BLaER1 treated with 17β-estradiol and CSF1 and Interleukin-3, amounts not matched to agents 10 nM and 100 nM (cell line): ENCODE measurements at regions not wholly inside any gene's neighbourhood (a gene's known extent, or its start where the extent isn't known, plus 50 kb on each side); places are given as distances from the start of the nearest gene placed in this dataset.
A peak's percentile ranks its signal among the peaks of the same experiment; 100 is the strongest.

Source experiments
- H3K27ac ChIP-seq, 11 experiments: shearing (Covaris generic); formaldehyde crosslinking; 2 replicates each; pipeline ENCODE4 v1.8.1; 2022
- H3K27me3 ChIP-seq, 11 experiments: shearing (Covaris generic); formaldehyde crosslinking; 2 replicates each; pipeline ENCODE4 v1.8.1; 2022
- H3K36me3 ChIP-seq, 11 experiments: shearing (Covaris generic); formaldehyde crosslinking; 2 replicates each; pipeline ENCODE4 v1.8.1; 2022
- H3K4me1 ChIP-seq, 10 experiments: shearing (Covaris generic); formaldehyde crosslinking; 2 replicates each; pipeline ENCODE4 v1.8.1; 2022
- H3K4me2 ChIP-seq, 11 experiments: shearing (Covaris generic); formaldehyde crosslinking; 2 replicates each; pipeline ENCODE4 v1.8.1; 2022
- H3K4me3 ChIP-seq, 10 experiments: shearing (Covaris generic); formaldehyde crosslinking; 2 replicates each; pipeline ENCODE4 v1.8.1; 2022
- H3K9ac ChIP-seq, 11 experiments: shearing (Covaris generic); formaldehyde crosslinking; 2 replicates each; pipeline ENCODE4 v1.8.1; 2022
- H3K9me3 ChIP-seq, 11 experiments: shearing (Covaris generic); formaldehyde crosslinking; replicated peaks in 1 of 11; 2 replicates each; pipeline ENCODE4 v1.8.1; 2022
- H4K20me1 ChIP-seq, 11 experiments: shearing (Covaris generic); formaldehyde crosslinking; 2 replicates each; pipeline ENCODE4 v1.8.1; 2022
- Cebpa-rat ChIP-seq, 11 experiments: shearing (Covaris generic); IDR thresholded peaks; 2 replicates each; pipeline ENCODE4 v1.8.1; 2022

DNA sequence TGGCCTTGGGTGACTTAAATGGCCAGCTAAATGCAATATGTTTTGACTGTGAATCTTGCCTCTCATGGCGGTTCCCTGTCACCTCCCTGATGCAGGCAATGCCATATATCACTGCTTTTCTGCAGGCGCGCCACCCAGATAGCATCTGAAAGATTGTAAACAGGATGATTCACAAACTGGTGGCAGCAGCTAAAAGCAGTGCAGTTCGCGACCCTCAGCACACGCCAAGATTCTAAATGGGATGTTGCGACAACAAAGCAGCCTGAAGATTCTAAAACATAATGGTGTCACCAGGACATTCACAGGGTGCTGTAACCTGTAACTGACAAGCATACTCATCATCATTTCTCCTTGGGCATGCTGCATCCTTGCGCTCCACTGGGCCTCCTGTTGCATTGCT, 440.4 kb upstream of the CADM1 start:
- H3K4me3 ChIP-seq: no peak overlapping the region
- no peaks in the 10 kb centered on the region for H3K36me3 ChIP-seq
- no peaks in the 10 kb centered on the region; a peak in 1 of 22 replicates for H3K27me3 ChIP-seq
- no peak overlapping the region for H3K27ac ChIP-seq
- H3K9ac ChIP-seq: no peak overlapping the region
- H3K4me1 ChIP-seq: peaks cover 0 to 32% (median 2%) of the 10 kb centered on the region in 10 experiments; a peak in 9 of 20 replicates
- H3K9me3 ChIP-seq: 0 out of 22 replicates have a peak, but pooled peaks cover 0 to 5% (median 0%) of the 10 kb centered on the region in 11 experiments
- H4K20me1 ChIP-seq: no peaks in the 10 kb centered on the region
- peak overlapping the region in 1 of 11 experiments; percentile 15; a peak in 1 of 22 replicates for H3K4me2 ChIP-seq
- TF ChIP-seq Cebpa-rat (IDR thresholded peaks at IDR 0.05): no peak

DNA sequence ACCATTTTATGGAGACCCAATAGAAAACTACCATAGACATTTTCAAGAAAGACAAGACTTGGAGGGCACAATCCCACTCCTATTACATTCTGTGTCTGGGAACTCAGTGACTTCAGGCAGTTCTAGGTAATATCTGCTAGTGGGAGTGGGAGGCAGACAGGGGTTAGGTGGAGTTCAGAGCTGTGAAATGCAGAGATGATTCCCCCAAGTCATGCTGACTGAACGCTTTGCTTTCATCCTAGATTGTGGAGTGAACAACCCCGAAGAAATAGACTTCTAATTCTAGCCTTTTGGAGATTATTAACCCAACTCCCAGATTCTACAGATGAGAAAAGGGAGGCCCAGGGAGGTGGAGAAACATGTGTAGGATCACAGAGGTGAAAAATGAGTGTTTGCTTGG, 437.8 kb upstream of the CADM1 start:
- H4K20me1 ChIP-seq: no peaks in the 10 kb centered on the region
- H3K9me3 ChIP-seq: no peaks in the 10 kb centered on the region
- no peaks in the 10 kb centered on the region for H3K36me3 ChIP-seq
- H3K4me2 ChIP-seq: peak overlapping the region in 4 of 11 experiments; percentile 15 to 77 (median 60); a peak in 6 of 22 replicates
- H3K9ac ChIP-seq: peak overlapping the region in 3 of 11 experiments; percentile 7 to 62 (median 47); a peak in 4 of 22 replicates
- peaks cover 0 to 8% (median 0%) of the 10 kb centered on the region in 11 experiments; a peak in 2 of 22 replicates for H3K27me3 ChIP-seq
- peak overlapping the region in 4 of 11 experiments; percentile 53 to 80 (median 68); a peak in 7 of 22 replicates for H3K27ac ChIP-seq
- H3K4me3 ChIP-seq: no peak overlapping the region
- TF ChIP-seq Cebpa-rat (IDR thresholded peaks at IDR 0.05): no peak
- peaks cover 0 to 34% (median 2%) of the 10 kb centered on the region in 10 experiments; a peak in 9 of 20 replicates for H3K4me1 ChIP-seq

DNA sequence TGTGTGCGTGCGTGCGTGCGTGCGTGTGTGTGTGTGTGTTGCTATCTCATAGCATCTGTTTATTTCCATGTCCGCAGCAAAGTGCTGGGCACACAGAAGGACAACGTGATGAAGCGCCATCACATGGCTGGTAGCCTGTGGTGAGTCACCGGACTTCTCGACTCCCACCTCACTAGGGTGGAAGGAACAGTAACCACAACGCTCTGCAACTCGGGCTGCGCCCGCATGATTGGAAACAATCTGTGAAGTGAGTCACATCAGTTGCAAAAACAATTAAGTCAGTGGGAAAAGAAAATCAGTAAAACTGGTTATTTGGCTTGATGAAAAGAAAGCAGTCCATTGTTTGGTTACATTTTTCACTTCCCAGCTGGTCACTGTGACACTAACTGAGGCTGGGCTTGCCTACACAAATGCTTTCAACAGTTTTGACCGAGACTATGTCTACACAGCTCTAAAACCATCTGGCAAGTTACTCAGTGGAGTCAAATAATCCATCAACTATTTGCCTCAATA, 437.3 kb upstream of the CADM1 start:
- peak overlapping the region in 4 of 11 experiments; percentile 15 to 77 (median 60); a peak in 6 of 22 replicates for H3K4me2 ChIP-seq
- H3K4me3 ChIP-seq: no peak overlapping the region
- H3K27ac ChIP-seq: peak overlapping the region in 4 of 11 experiments; percentile 53 to 80 (median 68); a peak in 7 of 22 replicates
- peak overlapping the region in 3 of 11 experiments; percentile 7 to 62 (median 47); a peak in 4 of 22 replicates for H3K9ac ChIP-seq
- no peaks in the 10 kb centered on the region for H3K36me3 ChIP-seq
- H3K9me3 ChIP-seq: no peaks in the 10 kb centered on the region
- no peak; a peak in 1 of 22 replicates for TF ChIP-seq Cebpa-rat (IDR thresholded peaks at IDR 0.05)
- H3K4me1 ChIP-seq: peaks cover 0 to 34% (median 2%) of the 10 kb centered on the region in 10 experiments; a peak in 9 of 20 replicates
- H4K20me1 ChIP-seq: no peaks in the 10 kb centered on the region
- peaks cover 0 to 8% (median 0%) of the 10 kb centered on the region in 11 experiments; a peak in 2 of 22 replicates for H3K27me3 ChIP-seq

DNA sequence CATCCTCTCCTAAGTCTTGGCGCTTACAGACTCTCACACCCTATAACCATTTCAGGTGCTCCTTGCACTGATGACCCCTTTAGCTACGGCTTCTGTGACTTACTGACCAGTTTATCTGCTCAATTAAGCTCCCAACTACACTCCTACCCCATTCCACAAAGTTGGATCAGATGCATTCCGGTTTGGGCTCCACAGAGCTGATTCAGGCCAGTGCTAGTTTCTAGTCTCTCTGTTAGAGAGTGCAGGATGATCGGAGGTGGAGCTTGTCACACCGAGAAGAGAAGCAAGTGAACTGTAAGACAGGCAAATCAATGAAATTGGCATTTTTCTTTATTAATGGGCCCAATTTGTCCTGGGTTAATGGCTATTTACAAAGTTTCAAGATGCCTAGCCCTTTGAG, 436.8 kb upstream of the CADM1 start:
- no peak overlapping the region for H3K4me3 ChIP-seq
- peak overlapping the region in 4 of 11 experiments; percentile 15 to 77 (median 60); a peak in 6 of 22 replicates for H3K4me2 ChIP-seq
- H3K36me3 ChIP-seq: no peaks in the 10 kb centered on the region
- H3K27ac ChIP-seq: peak overlapping the region in 4 of 11 experiments; percentile 3 to 75 (median 47); a peak in 6 of 22 replicates
- peak overlapping the region in 1 of 11 experiments; percentile 16; a peak in 1 of 22 replicates for H3K9ac ChIP-seq
- no peak for TF ChIP-seq Cebpa-rat (IDR thresholded peaks at IDR 0.05)
- no peaks in the 10 kb centered on the region for H4K20me1 ChIP-seq
- peaks cover 0 to 34% (median 2%) of the 10 kb centered on the region in 10 experiments; a peak in 9 of 20 replicates for H3K4me1 ChIP-seq
- no peaks in the 10 kb centered on the region for H3K9me3 ChIP-seq
- H3K27me3 ChIP-seq: peaks cover 0 to 8% (median 0%) of the 10 kb centered on the region in 11 experiments; a peak in 2 of 22 replicates

GRCh38 chr11:115939731-115940421, 435.7 kb upstream of the CADM1 start:
- Histone ChIP-seq H3K4me1 (peaks cover 0 to 34% (median 2%) of the 10 kb centered on the region in 10 experiments; a peak in 9 of 20 replicates), H4K20me1 (no peaks in the 10 kb centered on the region), H3K9ac (no peak overlapping the region), H3K27me3 (peaks cover 0 to 8% (median 0%) of the 10 kb centered on the region in 11 experiments; a peak in 2 of 22 replicates), H3K27ac (no peak overlapping the region), H3K4me2 (peak overlapping the region in 3 of 11 experiments; percentile 4 to 12 (median 9); a peak in 3 of 22 replicates), H3K9me3 (no peaks in the 10 kb centered on the region), H3K36me3 (no peaks in the 10 kb centered on the region), H3K4me3 (no peak overlapping the region)
- no peak for TF ChIP-seq Cebpa-rat (IDR thresholded peaks at IDR 0.05)

GRCh38 chr11:115939104-115939730, 435.0 kb upstream of the CADM1 start:
- H3K4me3 ChIP-seq: no peak overlapping the region
- H3K27ac ChIP-seq: no peak overlapping the region
- H4K20me1 ChIP-seq: no peaks in the 10 kb centered on the region
- no peaks in the 10 kb centered on the region for H3K9me3 ChIP-seq
- H3K27me3 ChIP-seq: peaks cover 0 to 8% (median 0%) of the 10 kb centered on the region in 11 experiments; a peak in 1 of 22 replicates
- H3K4me2 ChIP-seq: 0 out of 22 replicates have a peak overlapping the region, but pooled peaks of 1 of the 11 experiments have one; percentile 4
- no peak overlapping the region for H3K9ac ChIP-seq
- H3K4me1 ChIP-seq: peaks cover 0 to 34% (median 2%) of the 10 kb centered on the region in 10 experiments; a peak in 9 of 20 replicates
- no peak for TF ChIP-seq Cebpa-rat (IDR thresholded peaks at IDR 0.05)
- H3K36me3 ChIP-seq: no peaks in the 10 kb centered on the region

- H3K4me3 ChIP-seq: no peak overlapping the region
- H3K9me3 ChIP-seq: no peaks in the 10 kb centered on the region
- peaks cover 24 to 38% (median 27%) of the 10 kb centered on the region in 10 experiments for H3K4me1 ChIP-seq
- TF ChIP-seq Cebpa-rat (IDR thresholded peaks at IDR 0.05): no peak
- H3K4me2 ChIP-seq: no peak overlapping the region
- no peaks in the 10 kb centered on the region; a peak in 1 of 22 replicates for H4K20me1 ChIP-seq
- no peak overlapping the region for H3K9ac ChIP-seq
- no peak overlapping the region for H3K27ac ChIP-seq
- no peaks in the 10 kb centered on the region for H3K36me3 ChIP-seq
- H3K27me3 ChIP-seq: peaks cover 0 to 31% (median 0%) of the 10 kb centered on the region in 11 experiments; a peak in 4 of 22 replicates
These were observed 429.3 kb upstream of the CADM1 start for GRCh38 chr11:115933564-115933963.

GRCh38 chr11:115931548-115932083, 427.4 kb upstream of the CADM1 start:
- Histone ChIP-seq H3K4me1 (peaks cover 24 to 39% (median 27%) of the 10 kb centered on the region in 10 experiments), H3K27ac (peak overlapping the region in 9 of 11 experiments; percentile 7 to 74 (median 52); a peak in 14 of 22 replicates), H3K4me2 (peak overlapping the region; percentile 61 to 90 (median 77)), H3K36me3 (no peaks in the 10 kb centered on the region), H3K9me3 (no peaks in the 10 kb centered on the region), H3K9ac (peak overlapping the region in 2 of 11 experiments; percentile 21 to 50; a peak in 2 of 22 replicates), H4K20me1 (no peaks in the 10 kb centered on the region; a peak in 1 of 22 replicates), H3K4me3 (peak overlapping the region in 1 of 10 experiments; percentile 3; a peak in 2 of 20 replicates), H3K27me3 (peaks cover 0 to 48% (median 0%) of the 10 kb centered on the region in 11 experiments; a peak in 4 of 22 replicates)
- no peak for TF ChIP-seq Cebpa-rat (IDR thresholded peaks at IDR 0.05)
